Upper lobe of left lung (tissue), 6 donors: ENCODE measurements at regions not wholly inside any gene's neighbourhood (a gene's known extent, or its start where the extent isn't known, plus 50 kb on each side); places are given as distances from the start of the nearest gene placed in this dataset.

ENCODE experiments used
- ATAC-seq, 2 donors: fragments of 200-7000 bp; cut with Tn5 transposase; one replicate each; pipeline ENCODE4 v1.9.1; 2022; ENCODE audit warnings: mild to moderate bottlenecking in 2 of 2, moderate library complexity in 2 of 2; ENCODE audit not compliant: low FRiP score in 2 of 2
- DNase-seq, 2 donors: peaks; one replicate each; pipeline ENCODE4 v3.0.0-alpha.2; 2019 to 2020
- H3K27ac ChIP-seq, 4 donors: fragments of 200-600 bp; sonication (generic); one replicate each; pipeline ENCODE4 v1.5.1; 2016 to 2019
- H3K27me3 ChIP-seq, 4 donors: fragments of 200-600 bp; sonication (generic); one replicate each; pipeline ENCODE4 v1.5.1; 2017 to 2019
- H3K36me3 ChIP-seq, 4 donors: fragments of 200-600 bp; sonication (generic); one replicate each; pipeline ENCODE4 v1.5.1; 2016 to 2019
- H3K4me1 ChIP-seq, 4 donors: fragments of 200-600 bp; sonication (generic); one replicate each; pipeline ENCODE4 v1.5.1; 2018 to 2019
- H3K4me3 ChIP-seq, 4 donors: fragments of 200-600 bp; sonication (generic); one replicate each; pipeline ENCODE4 v1.5.1; 2017 to 2019; ENCODE audit warnings: mild to moderate bottlenecking in 2 of 4, moderate library complexity in 1 of 4
- H3K9me3 ChIP-seq, 4 donors: fragments of 200-600 bp; sonication (generic); one replicate each; pipeline ENCODE4 v1.5.1; 2018 to 2019
- EP300 ChIP-seq, 4 donors: sonication (generic); formaldehyde crosslinking; IDR thresholded peaks; one replicate each; pipeline ENCODE4 v1.5.1; 2017; ENCODE audit warnings: antibody characterized with exemption in 4 of 4, control low read depth in 2 of 4
- POLR2A ChIP-seq, 4 donors: fragments of 450-650 bp; IDR thresholded peaks; one replicate each; pipeline ENCODE4 v1.5.1; 2016 to 2017; ENCODE audit warnings: antibody characterized with exemption in 4 of 4, mild to moderate bottlenecking in 2 of 4
- POLR2AphosphoS5 ChIP-seq, 2 donors: sonication (generic); formaldehyde crosslinking; IDR thresholded peaks; one replicate each; pipeline ENCODE4 v1.5.1; 2017; ENCODE audit warnings: antibody characterized with exemption in 2 of 2
- WGBS, 2 donors: methylation state at CpG; one replicate each; pipeline ENCODE4 v1.1.5; 2017 to 2018; 5-methylcytosine and 5-hydroxymethylcytosine counted together
- TF ChIP-seq, protein P1 (sequence below), 6 experiments: fragments of 450-650 bp in 4 of 6; fragments of 200-600 bp in 2 of 6; sonication (generic) in 2 of 6; IDR thresholded peaks; one replicate each; pipeline ENCODE4 v1.5.1; 2016 to 2019; ENCODE audit warnings: antibody characterized with exemption in 6 of 6
- donor health status: DM: no; HTN: no; CAD: no; lungs with moderate emphysema.
- donor health status: DM: no; HTN: yes; CAD: no; lungs with severe emphysema.

DNA sequence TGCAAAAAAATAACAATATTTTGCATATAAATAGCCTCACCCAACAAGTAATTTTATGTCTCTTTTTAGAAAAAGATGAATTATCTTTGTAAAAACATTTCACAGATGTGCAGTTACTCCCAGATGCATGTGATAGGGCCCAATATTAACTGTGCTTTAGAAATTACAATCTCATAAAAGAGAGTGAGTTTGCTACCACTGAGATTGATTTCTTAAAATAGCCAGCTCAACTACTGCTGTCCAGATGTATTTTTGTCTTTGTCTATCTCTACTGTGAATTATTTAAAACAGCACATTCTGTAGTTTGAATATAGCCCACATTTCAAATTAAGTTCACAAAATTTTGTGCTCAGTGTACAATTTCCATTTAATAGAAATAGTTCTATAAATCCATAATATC, 177.0 kb upstream of the TTC29 start:
- Histone ChIP-seq H3K4me1 (peaks cover 0 to 5% (median 2%) of the 10 kb centered on the region in 4 donors), H3K9me3 (no peaks in the 10 kb centered on the region), H3K36me3 (no peaks in the 10 kb centered on the region), H3K27me3 (no peaks in the 10 kb centered on the region), H3K4me3 (no peak overlapping the region), H3K27ac (no peak overlapping the region)
- DNase-seq = no peak
- no peak for ATAC-seq
- TF ChIP-seq, protein P1, sequence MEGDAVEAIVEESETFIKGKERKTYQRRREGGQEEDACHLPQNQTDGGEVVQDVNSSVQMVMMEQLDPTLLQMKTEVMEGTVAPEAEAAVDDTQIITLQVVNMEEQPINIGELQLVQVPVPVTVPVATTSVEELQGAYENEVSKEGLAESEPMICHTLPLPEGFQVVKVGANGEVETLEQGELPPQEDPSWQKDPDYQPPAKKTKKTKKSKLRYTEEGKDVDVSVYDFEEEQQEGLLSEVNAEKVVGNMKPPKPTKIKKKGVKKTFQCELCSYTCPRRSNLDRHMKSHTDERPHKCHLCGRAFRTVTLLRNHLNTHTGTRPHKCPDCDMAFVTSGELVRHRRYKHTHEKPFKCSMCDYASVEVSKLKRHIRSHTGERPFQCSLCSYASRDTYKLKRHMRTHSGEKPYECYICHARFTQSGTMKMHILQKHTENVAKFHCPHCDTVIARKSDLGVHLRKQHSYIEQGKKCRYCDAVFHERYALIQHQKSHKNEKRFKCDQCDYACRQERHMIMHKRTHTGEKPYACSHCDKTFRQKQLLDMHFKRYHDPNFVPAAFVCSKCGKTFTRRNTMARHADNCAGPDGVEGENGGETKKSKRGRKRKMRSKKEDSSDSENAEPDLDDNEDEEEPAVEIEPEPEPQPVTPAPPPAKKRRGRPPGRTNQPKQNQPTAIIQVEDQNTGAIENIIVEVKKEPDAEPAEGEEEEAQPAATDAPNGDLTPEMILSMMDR (IDR thresholded peaks at IDR 0.05) = no peak
- no peak for TF ChIP-seq POLR2AphosphoS5 (IDR thresholded peaks at IDR 0.05)
- TF ChIP-seq EP300 (IDR thresholded peaks at IDR 0.05) = no peak
- no peak for TF ChIP-seq POLR2A (IDR thresholded peaks at IDR 0.05)

GRCh38 chr4:147123146-147123545, 177.5 kb upstream of the TTC29 start:
- H3K27ac ChIP-seq = no peak overlapping the region
- TF ChIP-seq POLR2A (IDR thresholded peaks at IDR 0.05) = no peak
- TF ChIP-seq, protein P1 (IDR thresholded peaks at IDR 0.05) = no peak
- TF ChIP-seq POLR2AphosphoS5 (IDR thresholded peaks at IDR 0.05) = no peak
- TF ChIP-seq EP300 (IDR thresholded peaks at IDR 0.05) = no peak
- H3K27me3 ChIP-seq = no peaks in the 10 kb centered on the region
- ATAC-seq (no peak), DNase-seq (no peak)
- 23 to 46% methylated on average over 1 of the region's 1 CpG for WGBS, 2 donors
- no peaks in the 10 kb centered on the region for H3K36me3 ChIP-seq
- no peaks in the 10 kb centered on the region for H3K9me3 ChIP-seq
- H3K4me1 ChIP-seq = peaks cover 0 to 5% (median 2%) of the 10 kb centered on the region in 4 donors
- H3K4me3 ChIP-seq = no peak overlapping the region

DNA sequence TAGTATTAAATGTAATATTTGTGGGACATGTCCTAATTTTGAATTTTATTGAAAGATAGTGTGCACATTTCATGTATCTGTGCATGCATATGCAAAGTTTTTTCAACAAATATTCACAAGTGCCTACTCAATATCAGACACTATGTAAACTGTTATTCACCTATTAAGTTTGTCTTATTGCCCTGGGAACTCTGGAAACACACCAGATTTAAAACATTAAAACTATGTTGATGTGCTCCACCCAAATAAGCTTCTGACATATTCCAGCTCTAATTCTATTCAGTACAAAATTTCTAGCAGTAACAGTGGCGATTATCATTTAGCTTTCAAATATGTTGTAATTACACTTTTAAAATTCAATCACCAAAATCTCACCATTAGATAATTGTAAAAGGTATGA, 183.1 kb upstream of the TTC29 start:
- Histone ChIP-seq H3K4me3 (no peak overlapping the region), H3K27me3 (no peaks in the 10 kb centered on the region), H3K36me3 (no peaks in the 10 kb centered on the region), H3K27ac (no peak overlapping the region), H3K9me3 (no peaks in the 10 kb centered on the region), H3K4me1 (no peaks in the 10 kb centered on the region)
- TF ChIP-seq EP300 (IDR thresholded peaks at IDR 0.05) (no peak), POLR2AphosphoS5 (IDR thresholded peaks at IDR 0.05) (no peak), POLR2A (IDR thresholded peaks at IDR 0.05) (no peak)
- TF ChIP-seq, protein P1 (IDR thresholded peaks at IDR 0.05) = no peak
- ATAC-seq (no peak), DNase-seq (no peak)
- 91 to 94% methylated on average over 1 of the region's 1 CpG for WGBS, 2 donors

GRCh38 chr4:147129687-147130086, 184.0 kb upstream of the TTC29 start:
- H3K27me3 ChIP-seq = no peaks in the 10 kb centered on the region
- 83 to 89% methylated on average over 2 of the region's 2 CpGs for WGBS, 2 donors

More at GRCh38 chr4:147129687-147130086, 184.0 kb upstream of the TTC29 start:
- Histone ChIP-seq H3K36me3 (no peaks in the 10 kb centered on the region), H3K9me3 (no peaks in the 10 kb centered on the region), H3K27ac (no peak overlapping the region), H3K4me3 (no peak overlapping the region), H3K4me1 (no peaks in the 10 kb centered on the region)
- no peak for ATAC-seq
- TF ChIP-seq POLR2A (IDR thresholded peaks at IDR 0.05) = no peak
- TF ChIP-seq, protein P1 (IDR thresholded peaks at IDR 0.05) = no peak
- no peak for TF ChIP-seq POLR2AphosphoS5 (IDR thresholded peaks at IDR 0.05)
- TF ChIP-seq EP300 (IDR thresholded peaks at IDR 0.05) = no peak
- DNase-seq = no peak
